Tibial artery (tissue), 4 donors: ENCODE measurements at regions not wholly inside any gene's neighbourhood (a gene's known extent, or its start where the extent isn't known, plus 50 kb on each side); places are given as distances from the start of the nearest gene placed in this dataset.

Source experiments
- DNase-seq, 2 donors: peaks; one replicate each; pipeline ENCODE4 v3.0.0-alpha.2; 2019
- H3K27ac ChIP-seq, 2 donors: fragments of 200-600 bp; sonication (generic) in 1 of 2; 1 replicate in 1 of 2; 2 replicates in 1 of 2; pipeline ENCODE4 v1.5.1; 2018 to 2019; ENCODE audit warnings: mild to moderate bottlenecking in 1 of 2
- H3K27me3 ChIP-seq, 2 donors: fragments of 200-600 bp; sonication (generic) in 1 of 2; one replicate each; pipeline versions ENCODE4 v1.5.1 to v1.6.0; 2016 to 2019
- H3K36me3 ChIP-seq, 3 donors: fragments of 200-600 bp; sonication (generic) in 2 of 3; one replicate each; pipeline ENCODE4 v1.5.1; 2016 to 2019; ENCODE audit warnings: mild to moderate bottlenecking in 2 of 3
- H3K4me1 ChIP-seq, 4 donors: fragments of 200-600 bp; sonication (generic) in 2 of 4; 1 replicate in 3 of 4; 2 replicates in 1 of 4; pipeline ENCODE4 v1.5.1; 2016 to 2019
- H3K4me3 ChIP-seq, 2 donors: fragments of 200-600 bp; sonication (generic) in 1 of 2; 1 replicate in 1 of 2; 2 replicates in 1 of 2; pipeline ENCODE4 v1.5.1; 2018 to 2019; ENCODE audit warnings: mild to moderate bottlenecking in 2 of 2
- H3K9me3 ChIP-seq, 3 donors: fragments of 200-600 bp; sonication (generic) in 1 of 3; one replicate each; pipeline ENCODE4 v1.5.1; 2016 to 2019
- intact Hi-C: fragments of 100-400 bp; cut with DNase I; formaldehyde crosslinking; loops from one replicate; pipeline ENCODE4 v1.15.0; 2023; ENCODE audit warnings: low total_unique reads
- TF ChIP-seq, protein P1 (sequence below), 2 experiments: fragments of 200-600 bp in 1 of 2; fragments of 450-650 bp in 1 of 2; IDR thresholded peaks; one replicate each; pipeline ENCODE4 v1.5.1; 2017 to 2019; ENCODE audit warnings: antibody characterized with exemption in 2 of 2, mild to moderate bottlenecking in 1 of 2, moderate library complexity in 1 of 2

DNA sequence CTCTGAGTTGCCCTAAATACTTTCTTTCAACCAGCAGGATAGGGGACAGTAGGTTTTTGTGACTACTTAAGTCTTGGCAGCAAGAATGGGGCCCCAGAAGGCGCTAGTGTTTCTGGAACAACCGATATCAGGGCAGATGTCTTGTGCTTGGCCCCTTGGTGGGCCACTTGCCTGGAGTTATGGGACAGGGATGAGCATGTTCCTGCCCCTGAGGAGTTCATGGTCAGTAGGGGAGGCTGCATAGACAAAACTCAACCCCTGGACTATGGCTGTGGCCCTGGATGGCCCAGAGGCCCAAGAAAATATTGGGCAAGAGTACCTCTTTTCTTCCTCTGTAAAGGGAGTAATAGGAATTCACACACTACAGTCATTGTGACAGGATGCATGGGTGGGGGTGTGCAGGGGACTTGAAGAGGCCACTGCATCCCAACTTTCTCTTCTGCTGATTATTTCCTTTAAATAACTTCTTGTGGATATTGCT lies 57.7 kb upstream of the IGFBP3 start:
- peak overlapping the region in 1 of 2 donors; percentile 9 for H3K4me3 ChIP-seq
- H3K36me3 ChIP-seq, result no peaks in the 10 kb centered on the region
- peaks cover 0 to 70% (median 46%) of the 10 kb centered on the region in 4 donors for H3K4me1 ChIP-seq
- no peaks in the 10 kb centered on the region for H3K27me3 ChIP-seq
- TF ChIP-seq, protein P1, sequence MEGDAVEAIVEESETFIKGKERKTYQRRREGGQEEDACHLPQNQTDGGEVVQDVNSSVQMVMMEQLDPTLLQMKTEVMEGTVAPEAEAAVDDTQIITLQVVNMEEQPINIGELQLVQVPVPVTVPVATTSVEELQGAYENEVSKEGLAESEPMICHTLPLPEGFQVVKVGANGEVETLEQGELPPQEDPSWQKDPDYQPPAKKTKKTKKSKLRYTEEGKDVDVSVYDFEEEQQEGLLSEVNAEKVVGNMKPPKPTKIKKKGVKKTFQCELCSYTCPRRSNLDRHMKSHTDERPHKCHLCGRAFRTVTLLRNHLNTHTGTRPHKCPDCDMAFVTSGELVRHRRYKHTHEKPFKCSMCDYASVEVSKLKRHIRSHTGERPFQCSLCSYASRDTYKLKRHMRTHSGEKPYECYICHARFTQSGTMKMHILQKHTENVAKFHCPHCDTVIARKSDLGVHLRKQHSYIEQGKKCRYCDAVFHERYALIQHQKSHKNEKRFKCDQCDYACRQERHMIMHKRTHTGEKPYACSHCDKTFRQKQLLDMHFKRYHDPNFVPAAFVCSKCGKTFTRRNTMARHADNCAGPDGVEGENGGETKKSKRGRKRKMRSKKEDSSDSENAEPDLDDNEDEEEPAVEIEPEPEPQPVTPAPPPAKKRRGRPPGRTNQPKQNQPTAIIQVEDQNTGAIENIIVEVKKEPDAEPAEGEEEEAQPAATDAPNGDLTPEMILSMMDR (IDR thresholded peaks at IDR 0.05), result no peak
- DNase-seq, result no peak
- H3K27ac ChIP-seq, result peak overlapping the region; percentile 55 to 85
- intact Hi-C loops, result no loop called here
- H3K9me3 ChIP-seq, result no peaks in the 10 kb centered on the region

DNA sequence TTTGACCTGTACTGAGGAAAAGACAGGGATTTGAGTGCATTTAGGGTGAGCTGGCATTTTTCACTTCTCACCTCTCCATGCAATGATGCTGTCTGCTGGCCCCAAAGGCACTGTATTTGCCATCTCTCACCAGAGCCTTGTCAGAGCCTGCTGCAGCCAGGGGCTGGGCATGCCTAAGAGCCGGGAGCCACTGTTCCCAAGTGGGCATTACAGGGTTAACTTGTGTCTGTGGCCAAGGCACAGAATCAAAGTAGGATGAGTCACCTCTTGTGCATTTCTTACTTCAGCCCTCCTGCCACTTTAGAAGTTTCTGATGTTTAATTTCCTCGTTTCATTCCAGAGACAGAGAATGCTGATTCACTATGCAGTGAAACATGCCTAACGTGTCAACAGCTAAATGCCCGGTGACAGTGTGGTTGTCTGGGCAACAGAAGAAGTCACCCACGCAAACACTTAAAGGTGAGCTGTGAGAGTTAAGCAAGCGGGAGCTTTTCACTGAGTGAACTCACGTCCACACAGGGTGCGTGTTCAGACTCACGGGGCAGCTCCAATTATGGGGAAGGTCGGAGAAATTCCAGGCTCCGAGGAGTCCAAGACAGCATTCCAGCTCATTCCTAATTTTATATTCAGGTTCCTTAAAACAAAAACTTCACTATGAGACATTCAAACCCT lies 57.1 kb upstream of the IGFBP3 start:
- H3K36me3 ChIP-seq, result no peaks in the 10 kb centered on the region
- H3K27me3 ChIP-seq, result no peaks in the 10 kb centered on the region
- H3K4me3 ChIP-seq, result peak overlapping the region; percentile 9 to 10
- TF ChIP-seq, protein P1 (IDR thresholded peaks at IDR 0.05), result no peak
- peaks cover 0 to 64% (median 40%) of the 10 kb centered on the region in 4 donors for H3K4me1 ChIP-seq
- peak in 1 of 2 donors; percentile 76 for DNase-seq
- peak overlapping the region; percentile 55 to 85 for H3K27ac ChIP-seq
- no peaks in the 10 kb centered on the region for H3K9me3 ChIP-seq
- intact Hi-C loops, result no loop called here

DNA sequence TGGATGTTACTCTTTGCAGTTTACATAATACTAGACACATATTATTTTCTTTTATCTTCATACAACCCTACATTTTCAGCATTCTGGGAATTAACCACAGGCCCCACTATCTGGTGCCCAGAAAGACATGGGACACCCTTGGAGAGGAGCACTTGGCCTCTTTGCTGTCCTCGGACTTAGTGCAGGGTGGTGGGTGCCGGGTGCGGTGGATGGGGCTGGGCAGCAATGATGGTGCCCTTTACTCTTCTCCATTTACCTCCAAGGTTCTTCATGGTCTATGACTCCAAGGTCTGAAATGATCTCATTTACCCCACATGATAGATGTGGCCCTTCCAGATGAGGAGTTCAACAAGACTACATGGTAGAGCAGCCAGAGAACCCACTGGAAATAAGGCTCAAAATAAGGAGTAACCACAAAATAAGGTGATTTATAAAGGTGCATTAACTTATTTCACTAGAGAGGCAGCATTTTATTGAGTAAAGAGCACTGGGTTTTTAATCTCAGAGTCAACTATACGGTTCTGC lies 56.2 kb upstream of the IGFBP3 start:
- Histone ChIP-seq H3K27ac (peak overlapping the region; percentile 55 to 85), H3K36me3 (no peaks in the 10 kb centered on the region), H3K4me3 (no peak overlapping the region), H3K9me3 (no peaks in the 10 kb centered on the region), H3K4me1 (peaks cover 0 to 56% (median 35%) of the 10 kb centered on the region in 4 donors), H3K27me3 (no peaks in the 10 kb centered on the region)
- intact Hi-C loops, result no loop called here
- TF ChIP-seq, protein P1 (IDR thresholded peaks at IDR 0.05), result no peak
- no peak for DNase-seq

DNA sequence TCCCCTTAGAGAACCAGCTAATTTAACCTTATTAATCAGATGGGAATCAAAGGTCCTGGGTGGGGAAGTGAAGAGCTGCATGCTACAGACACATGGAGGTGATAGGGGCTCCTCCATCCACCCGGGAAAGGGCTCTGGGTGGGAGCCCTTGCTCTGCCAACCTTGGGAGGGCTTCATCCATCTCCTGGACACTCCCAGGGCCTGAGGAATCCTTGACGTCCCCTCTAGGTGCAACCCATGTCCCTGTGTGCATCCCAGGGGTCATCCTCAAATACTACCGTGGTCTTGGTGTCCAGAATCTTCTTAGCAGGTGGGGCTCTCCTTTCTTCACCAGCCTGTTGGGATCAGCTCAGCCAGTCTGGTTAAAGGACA lies 55.4 kb upstream of the IGFBP3 start:
- Histone ChIP-seq H3K27me3 (no peaks in the 10 kb centered on the region), H3K9me3 (no peaks in the 10 kb centered on the region), H3K4me1 (peaks cover 0 to 57% (median 37%) of the 10 kb centered on the region in 4 donors), H3K27ac (no peak overlapping the region), H3K36me3 (no peaks in the 10 kb centered on the region), H3K4me3 (no peak overlapping the region)
- intact Hi-C loops, result no loop called here
- TF ChIP-seq, protein P1 (IDR thresholded peaks at IDR 0.05), result no peak
- DNase-seq, result no peak

DNA sequence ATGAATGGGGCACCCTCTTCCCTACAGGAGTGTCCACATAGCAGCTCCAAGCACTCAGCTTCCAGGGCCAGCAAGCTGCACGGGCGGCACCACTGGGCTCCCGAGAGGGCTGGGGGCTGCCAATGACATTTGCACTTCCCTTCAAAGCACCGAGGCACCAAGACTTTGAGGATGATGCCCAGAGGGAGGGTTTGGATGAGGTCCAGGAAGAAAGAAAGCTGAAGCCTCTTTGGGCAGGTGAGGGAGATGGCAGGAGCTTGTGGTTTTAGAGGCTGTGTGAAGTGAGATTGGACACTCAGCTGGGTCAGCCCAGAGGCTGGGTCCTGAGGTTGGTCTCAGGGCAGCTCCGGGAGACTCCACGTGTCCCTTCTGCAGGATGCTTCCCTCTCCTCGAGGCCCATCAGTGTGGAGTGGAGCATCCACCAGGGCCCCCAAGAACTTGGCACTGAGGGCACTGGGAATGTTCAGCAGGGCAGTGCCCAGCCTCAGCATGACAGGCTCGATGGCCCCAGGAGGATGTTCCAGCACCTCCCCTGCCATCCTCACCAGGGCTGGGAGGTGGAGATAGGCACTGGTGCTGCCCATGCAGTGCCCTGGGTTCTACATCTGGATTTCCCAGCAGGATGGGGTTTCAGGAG lies 54.9 kb upstream of the IGFBP3 start:
- H3K36me3 ChIP-seq, result no peaks in the 10 kb centered on the region
- no peak overlapping the region for H3K4me3 ChIP-seq
- H3K27me3 ChIP-seq, result no peaks in the 10 kb centered on the region
- H3K9me3 ChIP-seq, result no peaks in the 10 kb centered on the region
- H3K4me1 ChIP-seq, result peaks cover 0 to 58% (median 37%) of the 10 kb centered on the region in 4 donors
- H3K27ac ChIP-seq, result no peak overlapping the region
- DNase-seq, result no peak
- intact Hi-C loops, result no loop called here
- TF ChIP-seq, protein P1 (IDR thresholded peaks at IDR 0.05), result no peak
